ENCODE measurements at regions not wholly inside any gene's neighbourhood (a gene's known extent, or its start where the extent isn't known, plus 50 kb on each side); places are given as distances from the start of the nearest gene placed in this dataset.

DNA sequence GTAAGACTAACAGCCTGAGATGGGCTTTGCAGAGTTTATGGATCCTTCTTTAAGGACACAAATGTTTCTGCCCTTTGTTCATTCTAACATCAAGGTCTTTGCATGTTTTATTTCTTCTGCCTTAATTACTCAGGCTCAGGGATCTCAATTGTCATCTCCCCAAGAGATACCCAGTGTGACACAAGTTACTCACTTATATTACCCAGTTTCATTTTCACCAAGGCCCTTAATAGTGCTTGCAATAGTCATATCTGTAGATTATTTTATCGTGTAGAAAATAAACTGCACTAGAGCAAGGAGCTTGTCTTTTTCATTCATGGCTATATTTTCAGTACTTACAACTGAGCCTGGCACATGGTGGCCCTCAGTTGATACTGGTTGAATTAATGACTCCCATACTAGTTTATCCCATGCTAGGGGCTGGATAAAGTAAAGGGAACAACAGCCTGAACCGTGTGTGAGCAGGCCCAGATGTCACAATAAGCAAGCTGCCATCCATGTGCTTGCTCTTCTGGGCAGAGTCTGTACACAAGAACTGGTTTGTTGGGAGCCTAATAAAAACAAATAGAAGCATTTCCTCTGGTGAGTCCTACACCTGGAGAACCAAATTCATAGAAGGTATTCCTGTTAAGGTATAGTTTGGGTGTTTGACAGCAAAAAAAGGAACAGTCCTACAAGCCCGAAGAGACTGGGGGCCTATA lies 112.5 kb upstream of the CD180 start:
- no peak for DNase-seq

DNA sequence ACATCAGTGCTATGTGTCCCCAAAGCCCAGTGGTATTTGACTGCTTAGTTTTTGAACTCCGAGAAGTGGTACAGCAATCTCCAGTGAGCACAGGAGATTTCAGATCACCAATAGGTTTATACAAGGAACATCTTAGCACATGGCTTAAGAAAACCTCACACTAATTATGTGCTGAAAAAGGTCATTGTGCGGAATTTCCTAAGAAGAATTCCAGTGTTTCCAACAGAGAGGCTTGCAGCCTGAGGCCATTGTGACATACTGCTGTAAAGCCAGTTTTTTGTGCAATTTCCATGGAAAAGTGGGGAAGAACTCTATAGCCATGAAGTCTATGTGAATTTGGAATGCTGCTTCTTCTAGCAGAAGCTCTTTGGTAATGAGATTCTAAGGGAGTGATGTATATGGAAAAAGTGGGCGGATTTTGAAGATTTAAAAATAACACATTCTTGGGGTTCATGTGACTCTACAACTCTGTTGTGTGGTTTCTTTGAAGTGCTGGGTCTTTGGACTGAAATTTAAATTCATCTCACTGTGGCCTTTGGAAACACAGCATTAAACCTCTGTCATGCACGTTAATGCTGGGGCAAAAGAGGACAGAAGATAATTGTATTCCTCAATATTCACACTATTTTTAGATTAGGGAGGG lies 110.5 kb upstream of the CD180 start:
- no peak for DNase-seq

DNA sequence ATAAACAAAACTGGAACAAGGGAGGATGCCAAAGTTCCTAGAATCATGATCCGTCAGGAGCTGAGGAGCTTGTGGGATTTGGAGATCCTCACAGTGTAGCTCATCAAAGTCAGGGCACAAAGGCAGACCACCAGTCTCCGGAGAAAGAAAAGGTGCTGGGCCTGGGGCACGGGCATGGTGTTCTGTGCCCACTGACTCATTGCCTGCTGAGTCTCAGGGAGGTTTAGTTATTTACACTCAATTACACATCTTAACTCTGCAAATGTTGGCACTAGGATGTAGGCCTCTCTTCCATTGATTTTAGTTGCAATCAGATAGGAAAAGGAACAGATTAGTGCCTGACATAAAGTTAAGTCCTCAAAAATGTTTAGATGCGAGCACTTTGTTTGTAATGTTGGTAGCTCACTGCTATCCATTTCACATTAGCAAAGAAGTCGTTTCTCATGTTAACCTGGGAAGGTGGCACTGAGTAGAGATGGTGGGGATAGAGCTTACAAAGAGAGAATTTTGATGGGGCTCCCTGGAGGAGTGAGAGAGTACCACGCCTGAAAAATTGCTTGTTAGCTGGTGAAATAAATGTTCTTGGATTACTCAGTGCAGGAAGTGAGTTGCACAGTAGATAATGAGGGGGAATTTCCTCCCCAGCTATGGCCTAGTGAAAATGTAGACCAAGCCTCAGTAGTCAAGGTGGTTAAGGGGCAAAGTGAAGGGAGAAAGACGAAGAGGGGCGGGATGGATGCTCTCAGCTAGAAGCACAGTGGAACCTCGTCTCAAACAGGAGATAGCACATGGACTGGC lies 109.5 kb upstream of the CD180 start:
- DNase-seq = no peak

DNA sequence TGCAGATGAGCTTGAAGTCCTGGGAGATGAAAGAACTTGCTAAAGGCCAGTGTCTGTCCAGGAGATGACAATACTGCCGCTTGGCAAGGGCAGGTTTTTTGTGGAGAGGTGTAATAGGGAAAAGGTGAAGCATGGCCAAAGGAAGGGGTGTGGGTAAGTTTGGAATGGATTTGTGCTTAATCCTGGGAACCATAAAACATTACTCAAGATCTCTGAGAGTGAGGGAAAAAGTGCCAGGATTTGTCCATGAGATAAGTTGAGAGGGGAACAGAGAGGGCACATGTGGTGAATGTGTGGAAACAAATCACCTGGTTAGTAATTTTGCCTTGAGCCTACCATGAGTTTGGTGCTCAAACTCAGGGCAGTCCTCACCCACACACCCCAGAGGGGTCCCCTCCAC lies 108.8 kb upstream of the CD180 start:
- DNase-seq = no peak

DNA sequence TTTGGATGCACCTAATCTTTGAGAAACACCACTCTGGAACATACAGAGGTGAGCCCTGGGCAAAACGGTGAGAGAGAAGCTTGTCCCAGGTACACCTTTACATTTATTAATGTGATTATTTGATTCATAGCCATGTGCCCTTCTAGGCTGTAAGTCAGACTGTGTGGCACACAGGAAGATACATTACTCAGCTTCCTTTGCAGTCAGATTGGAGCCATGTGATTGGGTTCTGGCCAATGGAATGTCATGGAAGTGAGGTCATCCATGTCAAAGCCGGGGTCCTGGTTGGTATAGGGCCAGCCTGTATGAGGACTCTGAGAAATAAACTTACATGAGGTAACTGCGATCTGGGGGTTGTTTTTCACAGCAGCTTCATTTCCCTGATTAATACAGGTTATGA lies 106.8 kb upstream of the CD180 start:
- no peak for DNase-seq

DNA sequence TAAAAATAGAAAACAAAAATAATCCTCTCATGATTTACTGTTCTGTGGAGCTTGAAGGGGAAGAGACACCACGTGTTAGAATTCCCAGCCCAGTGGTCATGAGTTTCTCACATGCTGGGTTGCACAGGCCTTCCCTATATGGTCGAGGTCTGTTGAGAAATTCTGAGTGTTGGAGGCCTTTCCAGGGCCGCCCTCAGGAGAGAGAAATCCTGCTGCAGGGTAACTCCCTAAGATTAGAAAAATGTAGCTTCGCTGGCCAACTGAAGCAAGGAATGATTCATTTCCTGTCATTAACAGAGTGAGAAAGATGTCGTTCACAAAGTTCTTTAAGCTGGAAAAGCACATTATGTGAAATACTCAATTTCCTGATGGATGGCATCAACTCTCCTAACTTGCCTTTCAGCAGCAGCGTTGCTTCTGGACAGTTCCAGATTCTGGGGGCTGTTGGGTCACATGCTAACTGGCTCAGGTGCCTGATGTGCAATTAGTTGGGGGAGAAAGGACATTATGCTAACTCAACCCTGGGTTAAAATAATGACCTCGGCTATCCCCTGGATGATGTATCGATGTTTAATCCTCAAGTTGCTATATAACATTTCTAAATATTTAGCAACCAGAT lies 104.8 kb upstream of the CD180 start:
- no peak for DNase-seq

DNA sequence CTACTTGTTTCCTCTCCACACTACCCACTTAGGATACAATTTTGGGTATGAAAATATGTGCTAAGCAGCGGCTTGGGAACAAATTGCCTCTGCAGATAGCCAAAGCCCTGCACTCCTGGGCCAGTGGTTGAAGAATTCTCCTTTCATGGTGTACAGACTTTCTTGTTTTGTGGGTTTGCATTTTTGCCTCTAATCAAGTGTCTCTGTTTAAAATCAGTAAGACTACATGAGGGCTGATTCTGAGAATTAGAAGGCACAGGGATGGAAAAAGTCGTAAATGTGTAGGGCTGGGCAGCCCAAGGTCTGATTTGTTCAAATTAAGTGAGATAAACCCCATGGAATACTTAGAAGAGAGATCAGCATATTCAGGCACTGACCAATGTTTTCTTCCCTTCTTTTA lies 103.7 kb upstream of the CD180 start:
- DNase-seq = no peak

DNA sequence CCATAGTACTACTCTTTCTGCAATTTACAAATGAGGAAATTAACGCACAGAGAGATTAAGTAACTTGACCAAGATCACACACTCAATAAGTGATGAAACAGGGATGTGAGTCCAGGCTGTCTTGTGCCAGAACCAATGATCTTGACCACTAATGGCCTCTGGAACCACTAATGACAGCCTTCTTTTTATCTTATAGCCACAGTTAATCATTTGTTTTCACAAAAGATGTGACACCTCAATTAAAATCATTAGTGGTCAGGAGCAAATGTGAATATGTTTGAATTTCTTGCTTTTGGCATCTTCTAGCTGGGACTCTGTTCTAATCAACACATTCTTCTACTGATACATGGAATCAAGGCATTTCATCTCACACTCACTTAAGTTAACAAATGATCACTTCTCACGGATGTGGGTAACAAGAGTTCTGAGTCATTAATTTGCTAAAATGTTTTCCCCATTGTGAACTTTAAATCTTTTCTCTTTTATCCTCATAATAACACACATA lies 102.7 kb upstream of the CD180 start:
- no peak for DNase-seq

DNA sequence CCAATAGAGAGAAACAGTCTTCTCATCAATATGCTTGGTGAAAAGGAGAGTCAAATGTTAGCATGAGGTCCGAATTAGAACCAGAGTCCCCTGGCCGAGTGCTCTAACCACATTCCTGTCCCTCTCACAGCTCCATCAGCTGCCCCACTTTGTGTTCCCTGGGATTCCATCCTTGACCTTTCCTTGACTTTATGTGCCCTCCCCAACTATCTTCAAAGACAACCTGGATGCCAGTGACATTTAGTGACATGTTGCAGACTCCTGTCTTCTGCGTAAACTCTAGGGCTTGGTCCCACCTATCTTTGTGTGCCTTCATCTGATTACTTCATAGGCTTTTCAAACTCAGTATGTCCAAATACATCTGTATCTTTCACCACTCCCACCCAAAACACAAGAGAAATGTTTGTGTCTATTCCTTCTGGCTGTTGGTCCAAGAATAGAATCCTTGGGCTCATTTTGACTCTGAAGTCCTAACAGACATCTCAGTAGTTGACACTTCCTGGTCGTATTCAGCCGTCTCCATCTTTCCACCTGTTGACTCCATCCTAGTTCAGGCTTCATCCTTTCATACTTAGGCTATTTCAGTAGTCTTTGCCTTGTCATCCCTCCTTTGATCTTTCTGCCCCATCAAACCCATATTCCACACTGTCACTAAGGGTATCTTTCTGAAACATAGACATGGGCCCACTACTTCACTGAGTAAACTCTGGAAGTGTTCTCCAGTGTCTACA lies 101.4 kb upstream of the CD180 start:
- no peak for DNase-seq

DNA sequence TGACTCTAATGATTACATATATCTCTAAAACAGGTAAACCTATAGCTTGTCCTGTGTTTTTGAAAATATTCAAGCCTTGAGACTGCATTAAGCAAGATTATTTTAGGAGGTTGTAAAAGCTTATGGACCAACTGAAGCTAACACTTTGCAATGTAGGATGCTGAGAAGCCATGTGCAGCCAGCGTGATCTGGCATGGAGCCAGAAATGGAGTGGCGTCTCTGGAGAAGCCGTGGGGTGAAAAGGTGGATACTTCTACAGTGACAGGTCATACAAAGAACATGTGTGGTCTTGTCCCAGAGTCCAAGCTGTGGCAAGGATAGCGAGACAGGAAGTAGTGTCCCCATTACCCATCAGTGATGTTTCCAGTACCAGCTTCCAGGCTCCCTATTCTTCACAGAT lies 100.8 kb upstream of the CD180 start:
- DNase-seq = no peak

DNA sequence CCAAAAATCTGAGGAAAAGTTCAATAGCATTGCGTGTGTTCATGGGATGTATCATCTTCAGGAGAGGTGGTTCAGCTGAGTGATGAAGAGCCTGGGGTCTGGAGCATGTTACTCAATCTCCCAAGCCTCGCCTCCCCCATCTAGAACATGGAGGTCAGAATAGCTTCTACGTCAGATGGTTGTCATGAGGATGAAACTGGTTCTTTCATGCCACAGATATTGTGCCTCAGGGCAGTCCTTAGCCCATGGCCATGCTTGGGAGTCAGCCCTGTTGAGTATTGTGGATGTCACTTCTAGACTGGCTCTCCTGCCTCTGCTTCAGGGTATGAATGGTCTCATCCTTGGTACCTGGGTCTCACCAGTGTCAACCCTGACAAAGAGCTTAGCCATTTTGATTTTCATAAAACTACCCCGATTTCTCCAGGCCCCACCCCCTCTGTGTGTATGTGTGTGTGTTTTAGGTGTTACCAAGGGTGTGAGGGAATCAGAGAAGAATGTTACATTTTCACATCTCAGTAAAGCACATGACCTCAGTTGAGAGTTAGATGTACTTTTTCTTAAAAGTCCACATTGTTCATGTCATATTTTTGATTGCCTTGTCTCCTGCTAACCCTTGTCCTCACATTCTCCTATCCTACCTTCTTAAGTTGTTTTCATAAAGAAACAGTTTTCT lies 97.8 kb upstream of the CD180 start:
- no peak for DNase-seq

DNA sequence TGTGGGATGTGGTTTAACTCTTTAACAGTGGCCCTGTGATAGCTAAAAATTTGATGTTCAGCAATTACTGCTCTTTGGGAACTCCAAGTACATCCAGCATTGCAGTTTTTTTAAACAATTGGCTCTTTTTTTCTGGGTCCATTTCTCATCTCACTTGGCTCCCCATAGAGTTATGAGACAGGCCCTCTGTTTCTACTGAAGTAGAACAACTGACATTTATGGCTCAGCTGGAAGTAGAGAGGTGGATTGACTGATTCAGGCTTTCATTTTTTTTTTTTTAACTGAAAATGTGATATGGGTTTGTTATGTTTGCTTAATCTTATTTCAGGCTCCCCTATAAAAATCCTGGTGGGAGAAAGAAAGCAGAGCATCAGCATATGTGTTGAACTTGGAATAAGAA lies 96.6 kb upstream of the CD180 start:
- DNase-seq = no peak

DNA sequence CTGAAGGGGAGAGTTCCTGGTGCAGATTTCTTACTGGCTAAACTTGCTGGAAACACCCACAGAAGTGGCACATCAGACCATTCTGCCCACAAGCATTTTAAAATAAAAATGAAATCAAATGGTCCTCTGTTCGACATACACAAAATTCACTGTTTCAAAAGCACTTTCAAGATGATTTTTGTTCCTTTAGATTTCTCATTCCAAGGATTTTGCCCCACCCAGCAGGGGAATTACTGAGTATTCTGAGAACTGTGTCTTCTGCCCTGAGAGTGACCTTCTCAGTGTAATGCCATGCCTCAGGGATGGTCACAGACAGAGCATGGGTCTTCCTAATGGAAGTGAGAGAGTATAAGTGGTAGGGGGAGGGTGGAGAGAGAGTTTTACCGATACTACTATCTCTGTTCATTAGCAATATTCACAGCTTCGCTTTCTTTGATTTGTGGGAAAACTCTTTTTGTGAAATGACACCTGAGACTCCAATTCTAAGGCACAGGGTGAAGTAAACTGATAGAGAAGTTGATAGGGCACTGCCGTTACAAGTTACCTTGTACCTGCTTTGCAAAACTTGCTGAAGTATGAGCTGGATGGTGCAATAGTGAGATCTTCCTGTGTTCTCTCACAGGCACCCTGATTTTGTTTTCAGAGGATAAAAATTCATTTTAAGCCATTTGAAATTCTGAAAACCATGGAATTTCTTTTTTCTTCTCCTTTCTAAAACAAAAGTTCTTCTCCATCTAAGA lies 95.8 kb upstream of the CD180 start:
- no peak for DNase-seq

DNA sequence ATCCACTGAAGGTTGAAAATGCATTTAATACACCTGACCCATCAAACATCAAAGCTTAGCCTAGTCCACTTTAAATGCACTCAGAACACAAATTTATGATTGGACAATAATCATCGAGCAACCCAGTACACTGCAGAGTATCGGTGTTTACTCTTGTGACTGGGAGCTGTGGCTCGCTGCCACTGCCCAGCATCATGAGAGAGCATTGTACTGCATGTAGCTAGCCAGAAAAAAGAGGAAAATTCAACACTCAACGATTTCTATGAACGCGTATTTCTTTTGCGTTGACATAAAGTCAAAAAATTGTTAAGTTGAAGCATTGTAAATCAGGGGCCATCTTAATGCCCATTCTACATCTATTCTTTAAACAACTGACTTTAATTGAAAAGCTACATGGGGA lies 95.1 kb upstream of the CD180 start:
- no peak for DNase-seq

DNA sequence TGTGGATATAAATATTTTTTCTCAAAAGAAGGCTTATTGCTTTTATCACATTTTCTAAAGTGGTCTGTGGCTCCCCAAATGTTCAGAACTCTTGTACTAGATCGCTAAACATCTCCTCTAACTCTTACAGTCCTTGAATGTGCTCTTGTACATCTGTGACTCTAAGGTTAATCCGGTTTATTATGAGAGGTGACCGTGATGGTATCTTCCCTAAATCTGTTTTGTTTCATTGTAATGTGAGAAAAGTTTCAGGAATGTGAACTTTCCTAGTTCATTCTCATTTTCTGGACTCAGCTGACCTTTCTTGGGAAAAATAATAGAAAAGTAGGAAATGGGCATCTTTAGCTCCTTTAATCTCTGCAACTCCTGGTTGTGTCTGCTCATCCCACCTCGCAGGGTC lies 94.5 kb upstream of the CD180 start:
- DNase-seq = no peak

DNA sequence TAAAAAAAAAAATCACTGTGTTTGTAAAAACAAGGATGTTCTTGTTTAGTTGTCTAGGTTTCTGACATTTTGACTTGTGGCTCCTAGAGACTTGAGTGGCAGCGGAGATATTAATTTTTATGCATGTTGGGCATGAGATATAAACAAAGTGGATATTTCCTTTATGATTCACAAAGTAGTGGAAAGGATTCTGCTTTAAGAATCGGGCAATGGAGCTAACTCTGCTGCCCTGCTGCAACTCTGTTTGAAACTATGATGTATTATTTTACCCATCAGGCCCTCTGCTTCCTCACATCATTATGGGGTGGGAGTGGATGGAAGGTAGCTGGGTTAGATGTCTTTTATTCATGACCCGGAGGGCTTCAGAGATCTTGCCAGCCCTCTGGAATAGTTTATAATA lies 94.1 kb upstream of the CD180 start:
- DNase-seq = no peak

DNA sequence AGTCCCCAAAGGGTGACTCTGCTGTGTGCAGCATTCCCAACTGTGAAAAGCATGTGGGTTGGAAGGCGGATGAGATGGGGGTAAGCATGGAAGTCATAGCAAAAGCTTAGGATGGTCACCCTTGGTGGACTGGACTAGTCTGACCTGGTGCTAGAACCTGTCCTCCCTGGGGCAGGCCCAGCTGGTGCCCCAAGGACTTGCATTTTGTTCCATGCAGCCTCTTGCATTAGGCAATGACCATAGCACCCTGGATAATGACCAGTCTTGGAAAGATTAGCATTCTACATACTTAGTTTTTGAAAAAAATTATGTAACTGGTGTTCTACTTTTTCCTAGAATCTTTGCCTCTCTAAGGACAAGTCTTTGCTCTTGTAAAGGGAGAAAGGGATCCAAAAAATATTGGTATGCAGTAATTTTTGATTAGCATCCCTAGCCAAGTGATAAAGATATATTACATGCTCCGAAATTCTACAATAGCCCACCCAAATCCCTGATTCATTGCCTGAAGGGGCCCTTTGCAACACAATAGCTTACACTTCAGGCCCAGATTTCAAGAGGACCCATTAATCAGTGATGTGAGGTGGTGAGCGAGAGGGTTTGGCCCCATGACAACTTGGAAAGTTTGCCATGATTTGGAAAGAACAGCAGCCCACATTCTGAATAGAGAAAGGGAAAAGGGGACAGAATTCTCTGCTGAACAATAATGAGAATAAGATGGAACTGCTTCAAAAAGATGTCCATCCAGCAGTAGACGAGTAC lies 93.3 kb upstream of the CD180 start:
- no peak for DNase-seq

DNA sequence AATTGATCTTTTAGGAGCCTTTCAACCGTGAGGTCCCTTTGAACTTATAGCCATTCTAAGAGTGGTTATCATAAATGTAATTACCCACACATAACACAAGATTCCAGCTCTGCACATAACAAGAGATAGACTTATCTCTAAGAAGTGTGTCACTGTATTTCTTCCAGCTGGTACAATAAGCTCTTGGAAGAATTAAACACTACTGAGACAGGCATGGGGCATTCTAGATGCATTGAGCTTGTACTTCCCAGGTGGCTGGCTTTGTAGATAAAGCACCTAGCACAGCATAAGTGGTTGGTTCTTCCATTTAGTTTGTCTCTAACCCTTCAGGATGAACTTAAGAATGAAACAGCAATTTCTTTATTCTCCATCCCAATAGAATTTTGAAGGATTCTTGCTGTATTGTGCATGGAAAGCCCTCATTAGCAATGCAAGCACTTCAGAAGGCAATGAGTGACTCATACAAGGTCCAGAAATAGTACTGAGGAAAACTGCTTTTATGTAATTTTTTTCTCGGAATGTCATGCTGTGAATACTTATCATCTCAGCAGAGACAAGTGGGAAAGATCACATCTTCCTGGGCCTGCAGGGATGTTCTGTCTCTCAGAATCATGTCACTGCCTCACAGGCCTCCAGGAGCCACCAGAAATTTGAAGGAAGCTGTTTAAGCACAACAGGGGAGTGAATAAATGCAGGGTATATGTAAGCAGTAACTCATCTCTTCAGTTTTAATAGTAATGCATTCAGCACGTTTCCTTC lies 91.1 kb upstream of the CD180 start:
- DNase-seq = no peak

DNA sequence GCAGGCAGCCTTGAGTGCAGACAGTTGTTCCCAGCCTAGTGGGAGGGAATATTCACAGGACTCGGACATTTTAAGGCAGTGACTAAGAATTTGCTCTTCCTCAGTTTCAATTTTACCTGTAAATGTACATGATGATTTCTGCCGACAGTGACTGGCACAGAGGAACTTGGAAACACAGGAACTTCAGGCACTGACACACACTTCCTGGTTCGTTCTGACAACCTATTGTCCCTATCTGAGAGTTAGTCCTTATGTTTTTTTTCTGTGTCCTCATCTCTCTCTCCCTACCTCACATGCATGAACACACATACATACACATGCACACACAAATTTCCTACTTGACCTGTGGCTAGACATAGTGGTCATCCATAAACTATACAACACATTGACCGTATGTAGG lies 89.4 kb upstream of the CD180 start:
- DNase-seq = no peak

DNA sequence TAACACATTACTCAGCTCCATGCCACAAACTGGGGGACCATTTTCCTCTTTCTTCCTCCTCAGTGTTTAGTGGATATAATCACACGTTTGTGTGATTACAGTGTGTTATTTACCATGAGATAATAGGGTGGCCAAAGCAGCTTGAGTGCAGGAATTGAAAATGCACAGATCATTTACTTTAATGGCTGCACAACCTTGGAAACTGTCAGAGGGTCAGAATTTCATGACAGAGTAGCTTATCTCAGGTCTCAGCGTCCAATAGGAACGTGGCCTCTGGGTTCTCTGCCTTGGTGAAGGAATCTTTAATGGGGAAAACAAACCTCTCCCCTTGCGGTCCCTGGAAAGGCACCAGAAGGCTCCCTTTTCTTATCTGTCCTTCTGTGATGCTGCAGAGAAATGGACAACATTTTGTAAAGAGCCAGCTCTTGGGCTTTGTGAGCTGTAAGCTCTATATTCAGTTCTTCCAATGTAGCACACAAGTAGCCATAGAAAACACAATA lies 87.4 kb upstream of the CD180 start:
- DNase-seq = no peak
